ES-I3 (cell line): ENCODE measurements at regions not wholly inside any gene's neighbourhood (a gene's known extent, or its start where the extent isn't known, plus 50 kb on each side); places are given as distances from the start of the nearest gene placed in this dataset.

Experiments used
- H3K36me3 ChIP-seq: 2 replicates; pipeline ENCODE4 v1.6.1; 2013; ENCODE audit warnings: mild to moderate bottlenecking, low read length, control low read depth, moderate library complexity; ENCODE audit not compliant: insufficient read depth
- H3K4me1 ChIP-seq: 2 replicates; pipeline ENCODE4 v1.6.1; 2013; ENCODE audit warnings: mild to moderate bottlenecking, control low read depth, low read length; ENCODE audit not compliant: insufficient read depth
- H3K9ac ChIP-seq: 2 replicates; pipeline ENCODE4 v1.6.1; 2013; ENCODE audit warnings: low read depth, mild to moderate bottlenecking, low read length, moderate library complexity
- H3K9me3 ChIP-seq: 2 replicates; pipeline ENCODE4 v1.6.1; 2013; ENCODE audit warnings: mild to moderate bottlenecking, low read length, moderate library complexity; ENCODE audit not compliant: control insufficient read depth, insufficient read depth

GRCh38 chr5:171596391-171596878, 177.0 kb downstream of the FGF18 start:
- no peaks in the 10 kb centered on the region for H3K36me3 ChIP-seq

GRCh38 chr5:171597946-171598640, 178.6 kb downstream of the FGF18 start:
- Histone ChIP-seq H3K9me3 (no peaks in the 10 kb centered on the region), H3K4me1 (peaks cover 11% of the 10 kb centered on the region), H3K36me3 (no peaks in the 10 kb centered on the region), H3K9ac (no peak overlapping the region)

More at GRCh38 chr5:171596391-171596878, 177.0 kb downstream of the FGF18 start:
- H3K4me1 ChIP-seq: peaks cover 11% of the 10 kb centered on the region
- H3K9ac ChIP-seq: no peak overlapping the region
- H3K9me3 ChIP-seq: no peaks in the 10 kb centered on the region

- Histone ChIP-seq H3K9me3 (no peaks in the 10 kb centered on the region), H3K9ac (no peak overlapping the region), H3K4me1 (peaks cover 11% of the 10 kb centered on the region), H3K36me3 (no peaks in the 10 kb centered on the region)
These were observed 179.2 kb downstream of the FGF18 start for GRCh38 chr5:171598641-171599152.

GRCh38 chr5:171599411-171599810, 180.0 kb downstream of the FGF18 start:
- Histone ChIP-seq H3K4me1 (peaks cover 11% of the 10 kb centered on the region), H3K36me3 (no peaks in the 10 kb centered on the region), H3K9me3 (no peaks in the 10 kb centered on the region), H3K9ac (no peak overlapping the region)

GRCh38 chr5:171599957-171600612, 180.6 kb downstream of the FGF18 start:
- peaks cover 11% of the 10 kb centered on the region for H3K4me1 ChIP-seq
- H3K9me3 ChIP-seq: no peaks in the 10 kb centered on the region
- no peak overlapping the region for H3K9ac ChIP-seq
- no peaks in the 10 kb centered on the region for H3K36me3 ChIP-seq

GRCh38 chr5:171600741-171601265, 181.4 kb downstream of the FGF18 start:
- Histone ChIP-seq H3K9ac (no peak overlapping the region), H3K4me1 (peaks cover 5% of the 10 kb centered on the region), H3K36me3 (no peaks in the 10 kb centered on the region), H3K9me3 (no peaks in the 10 kb centered on the region)

- Histone ChIP-seq H3K4me1 (no peaks in the 10 kb centered on the region; the same call in 1 of the 2 replicates), H3K9ac (no peak overlapping the region), H3K36me3 (no peaks in the 10 kb centered on the region), H3K9me3 (peaks cover 3% of the 10 kb centered on the region)
These were observed 181.9 kb downstream of the FGF18 start for GRCh38 chr5:171601266-171601881.

GRCh38 chr5:171603591-171603990, 182.0 kb upstream of the SMIM23 start:
- Histone ChIP-seq H3K9ac (no peak overlapping the region), H3K36me3 (no peaks in the 10 kb centered on the region), H3K4me1 (no peaks in the 10 kb centered on the region), H3K9me3 (peaks cover 3% of the 10 kb centered on the region)

- H3K4me1 ChIP-seq: no peaks in the 10 kb centered on the region
- no peak overlapping the region for H3K9ac ChIP-seq
- peaks cover 3% of the 10 kb centered on the region for H3K9me3 ChIP-seq
- no peaks in the 10 kb centered on the region for H3K36me3 ChIP-seq
These were observed 181.4 kb upstream of the SMIM23 start for GRCh38 chr5:171604195-171604594.

- no peaks in the 10 kb centered on the region for H3K36me3 ChIP-seq
- peaks cover 3% of the 10 kb centered on the region for H3K9me3 ChIP-seq
- H3K4me1 ChIP-seq: no peaks in the 10 kb centered on the region
- H3K9ac ChIP-seq: no peak overlapping the region
These were observed 179.1 kb upstream of the SMIM23 start for GRCh38 chr5:171606414-171607024.

GRCh38 chr5:171607863-171608262, 177.8 kb upstream of the SMIM23 start:
- Histone ChIP-seq H3K36me3 (no peaks in the 10 kb centered on the region), H3K9me3 (peaks cover 3% of the 10 kb centered on the region), H3K4me1 (no peaks in the 10 kb centered on the region), H3K9ac (no peak overlapping the region)

- peaks cover 3% of the 10 kb centered on the region for H3K9me3 ChIP-seq
These were observed 175.7 kb upstream of the SMIM23 start for GRCh38 chr5:171609806-171610452.

GRCh38 chr5:171610686-171611085, 174.9 kb upstream of the SMIM23 start:
- no peak overlapping the region for H3K9ac ChIP-seq
- no peaks in the 10 kb centered on the region for H3K36me3 ChIP-seq
- H3K4me1 ChIP-seq: peaks cover 4% of the 10 kb centered on the region

More at GRCh38 chr5:171609806-171610452, 175.7 kb upstream of the SMIM23 start:
- Histone ChIP-seq H3K36me3 (no peaks in the 10 kb centered on the region), H3K4me1 (no peaks in the 10 kb centered on the region; the same call in 1 of the 2 replicates), H3K9ac (no peak overlapping the region)

More at GRCh38 chr5:171610686-171611085, 174.9 kb upstream of the SMIM23 start:
- H3K9me3 ChIP-seq: peaks cover 3% of the 10 kb centered on the region
